ENCODE measurements at regions not wholly inside any gene's neighbourhood (a gene's known extent, or its start where the extent isn't known, plus 50 kb on each side); places are given as distances from the start of the nearest gene placed in this dataset.

DNA sequence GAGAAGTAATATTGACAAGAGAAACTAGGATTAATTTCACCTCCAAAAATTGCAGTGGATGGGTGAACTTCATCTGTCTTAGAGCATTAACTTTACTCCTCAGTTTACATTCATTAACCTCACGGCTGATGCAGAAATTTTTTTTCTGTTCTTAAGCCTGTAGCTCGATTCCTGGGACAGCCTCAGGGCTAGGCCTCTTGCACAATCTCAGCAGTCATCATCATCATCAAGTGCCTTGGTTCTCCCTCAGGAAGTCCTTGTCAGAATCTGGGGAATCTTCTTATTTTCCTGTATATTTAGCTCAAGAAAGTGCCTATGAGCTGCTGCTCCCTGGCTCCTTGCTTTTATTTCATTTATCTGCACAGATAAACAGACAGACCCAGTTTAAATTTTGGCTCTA, 1272.2 kb upstream of the LRRTM1 start:
- TF ChIP-seq, protein P1, sequence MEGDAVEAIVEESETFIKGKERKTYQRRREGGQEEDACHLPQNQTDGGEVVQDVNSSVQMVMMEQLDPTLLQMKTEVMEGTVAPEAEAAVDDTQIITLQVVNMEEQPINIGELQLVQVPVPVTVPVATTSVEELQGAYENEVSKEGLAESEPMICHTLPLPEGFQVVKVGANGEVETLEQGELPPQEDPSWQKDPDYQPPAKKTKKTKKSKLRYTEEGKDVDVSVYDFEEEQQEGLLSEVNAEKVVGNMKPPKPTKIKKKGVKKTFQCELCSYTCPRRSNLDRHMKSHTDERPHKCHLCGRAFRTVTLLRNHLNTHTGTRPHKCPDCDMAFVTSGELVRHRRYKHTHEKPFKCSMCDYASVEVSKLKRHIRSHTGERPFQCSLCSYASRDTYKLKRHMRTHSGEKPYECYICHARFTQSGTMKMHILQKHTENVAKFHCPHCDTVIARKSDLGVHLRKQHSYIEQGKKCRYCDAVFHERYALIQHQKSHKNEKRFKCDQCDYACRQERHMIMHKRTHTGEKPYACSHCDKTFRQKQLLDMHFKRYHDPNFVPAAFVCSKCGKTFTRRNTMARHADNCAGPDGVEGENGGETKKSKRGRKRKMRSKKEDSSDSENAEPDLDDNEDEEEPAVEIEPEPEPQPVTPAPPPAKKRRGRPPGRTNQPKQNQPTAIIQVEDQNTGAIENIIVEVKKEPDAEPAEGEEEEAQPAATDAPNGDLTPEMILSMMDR (optimal IDR thresholded peaks at IDR 0.05 in 1 of 3, IDR thresholded peaks at IDR 0.05 in 1 of 3, conservative IDR thresholded peaks at IDR 0.05 in 1 of 3; ENCODE audit: extremely low read depth in 1 of 3, insufficient read depth in 2 of 3, low read length in 3 of 3): no peak
- no peak for TF ChIP-seq EZH2 (IDR thresholded peaks at IDR 0.05; ENCODE audit: low read length)
